ENCODE measurements at regions not wholly inside any gene's neighbourhood (a gene's known extent, or its start where the extent isn't known, plus 50 kb on each side); places are given as distances from the start of the nearest gene placed in this dataset.

- FAIRE-seq (no peak), DNase-seq (ENCODE audit: insufficient read length) (no peak)
- TF ChIP-seq POLR2AphosphoS5 (IDR thresholded peaks at IDR 0.05; ENCODE audit: low read depth, low read length) (no peak), TAF1 (IDR thresholded peaks at IDR 0.05; ENCODE audit: borderline replicate concordance, low read depth, low read length) (no peak), POLR2A (IDR thresholded peaks at IDR 0.05; ENCODE audit: low read depth, low read length) (no peak)
These were observed 185.4 kb downstream of the SEC16B start for GRCh38 chr1:177784409-177784808.

- FAIRE-seq, result no peak
These were observed 186.8 kb downstream of the SEC16B start for GRCh38 chr1:177783051-177783450.

GRCh38 chr1:177780096-177780700, 189.7 kb downstream of the SEC16B start:
- TF ChIP-seq POLR2AphosphoS5 (IDR thresholded peaks at IDR 0.05; ENCODE audit: low read depth, low read length) (no peak), POLR2A (IDR thresholded peaks at IDR 0.05; ENCODE audit: low read depth, low read length) (no peak), TAF1 (IDR thresholded peaks at IDR 0.05; ENCODE audit: borderline replicate concordance, low read depth, low read length) (no peak)
- FAIRE-seq, result no peak
- DNase-seq (ENCODE audit: insufficient read length), result no peak

More at GRCh38 chr1:177783051-177783450, 186.8 kb downstream of the SEC16B start:
- TF ChIP-seq POLR2AphosphoS5 (IDR thresholded peaks at IDR 0.05; ENCODE audit: low read depth, low read length), result no peak
- TF ChIP-seq POLR2A (IDR thresholded peaks at IDR 0.05; ENCODE audit: low read depth, low read length), result no peak
- TF ChIP-seq TAF1 (IDR thresholded peaks at IDR 0.05; ENCODE audit: borderline replicate concordance, low read depth, low read length), result no peak
- no peak for DNase-seq (ENCODE audit: insufficient read length)

GRCh38 chr1:177779166-177779965, 190.5 kb downstream of the SEC16B start:
- no peak for DNase-seq (ENCODE audit: insufficient read length)
- FAIRE-seq, result no peak
- TF ChIP-seq TAF1 (IDR thresholded peaks at IDR 0.05; ENCODE audit: borderline replicate concordance, low read depth, low read length) (no peak), POLR2AphosphoS5 (IDR thresholded peaks at IDR 0.05; ENCODE audit: low read depth, low read length) (no peak), POLR2A (IDR thresholded peaks at IDR 0.05; ENCODE audit: low read depth, low read length) (no peak)

GRCh38 chr1:177775924-177776323, 193.9 kb downstream of the SEC16B start:
- TF ChIP-seq TAF1 (IDR thresholded peaks at IDR 0.05; ENCODE audit: borderline replicate concordance, low read depth, low read length) (no peak), POLR2A (IDR thresholded peaks at IDR 0.05; ENCODE audit: low read depth, low read length) (no peak), POLR2AphosphoS5 (IDR thresholded peaks at IDR 0.05; ENCODE audit: low read depth, low read length) (no peak)
- DNase-seq (ENCODE audit: insufficient read length), result no peak
- FAIRE-seq, result no peak

GRCh38 chr1:177772386-177772960, 197.4 kb downstream of the SEC16B start:
- DNase-seq (ENCODE audit: insufficient read length) (no peak), FAIRE-seq (no peak)
- TF ChIP-seq TAF1 (IDR thresholded peaks at IDR 0.05; ENCODE audit: borderline replicate concordance, low read depth, low read length) (no peak), POLR2A (IDR thresholded peaks at IDR 0.05; ENCODE audit: low read depth, low read length) (no peak), POLR2AphosphoS5 (IDR thresholded peaks at IDR 0.05; ENCODE audit: low read depth, low read length) (no peak)

- FAIRE-seq (no peak), DNase-seq (ENCODE audit: insufficient read length) (no peak)
- TF ChIP-seq POLR2A (IDR thresholded peaks at IDR 0.05; ENCODE audit: low read depth, low read length), result no peak
- TF ChIP-seq POLR2AphosphoS5 (IDR thresholded peaks at IDR 0.05; ENCODE audit: low read depth, low read length), result no peak
- no peak for TF ChIP-seq TAF1 (IDR thresholded peaks at IDR 0.05; ENCODE audit: borderline replicate concordance, low read depth, low read length)
These were observed 198.2 kb downstream of the SEC16B start for GRCh38 chr1:177771688-177772087.

- DNase-seq (ENCODE audit: insufficient read length) (no peak), FAIRE-seq (no peak)
- TF ChIP-seq POLR2A (IDR thresholded peaks at IDR 0.05; ENCODE audit: low read depth, low read length) (no peak), POLR2AphosphoS5 (IDR thresholded peaks at IDR 0.05; ENCODE audit: low read depth, low read length) (no peak), TAF1 (IDR thresholded peaks at IDR 0.05; ENCODE audit: borderline replicate concordance, low read depth, low read length) (no peak)
These were observed 199.8 kb downstream of the SEC16B start for GRCh38 chr1:177770096-177770495.

GRCh38 chr1:177755851-177756560, 213.9 kb downstream of the SEC16B start:
- TF ChIP-seq POLR2AphosphoS5 (IDR thresholded peaks at IDR 0.05; ENCODE audit: low read depth, low read length) (no peak), TAF1 (IDR thresholded peaks at IDR 0.05; ENCODE audit: borderline replicate concordance, low read depth, low read length) (no peak), POLR2A (IDR thresholded peaks at IDR 0.05; ENCODE audit: low read depth, low read length) (no peak)
- no peak for DNase-seq (ENCODE audit: insufficient read length)
- no peak for FAIRE-seq

- TF ChIP-seq POLR2AphosphoS5 (IDR thresholded peaks at IDR 0.05; ENCODE audit: low read depth, low read length) (no peak), TAF1 (IDR thresholded peaks at IDR 0.05; ENCODE audit: borderline replicate concordance, low read depth, low read length) (no peak), POLR2A (IDR thresholded peaks at IDR 0.05; ENCODE audit: low read depth, low read length) (no peak)
- FAIRE-seq, result no peak
- DNase-seq (ENCODE audit: insufficient read length), result no peak
These were observed 215.3 kb downstream of the SEC16B start for GRCh38 chr1:177754603-177755002.

- no peak for DNase-seq (ENCODE audit: insufficient read length)
- FAIRE-seq, result no peak
These were observed 216.2 kb downstream of the SEC16B start for GRCh38 chr1:177753655-177754054.

More at GRCh38 chr1:177753655-177754054, 216.2 kb downstream of the SEC16B start:
- TF ChIP-seq TAF1 (IDR thresholded peaks at IDR 0.05; ENCODE audit: borderline replicate concordance, low read depth, low read length), result no peak
- TF ChIP-seq POLR2A (IDR thresholded peaks at IDR 0.05; ENCODE audit: low read depth, low read length), result no peak
- no peak for TF ChIP-seq POLR2AphosphoS5 (IDR thresholded peaks at IDR 0.05; ENCODE audit: low read depth, low read length)

Measured in GM12892 (cell line).